Neural progenitor cell (in vitro differentiated cells): ENCODE measurements at regions not wholly inside any gene's neighbourhood (a gene's known extent, or its start where the extent isn't known, plus 50 kb on each side); places are given as distances from the start of the nearest gene placed in this dataset.

ENCODE experiments used
- EZH2 ChIP-seq: fragments of 200-600 bp; sonication (generic); IDR thresholded peaks from 2 replicates; pipeline ENCODE4 v1.6.1; 2017; ENCODE audit warnings: antibody characterized with exemption, mild to moderate bottlenecking, moderate library complexity
- TF ChIP-seq, protein P1 (sequence below): fragments of 200-600 bp; sonication (generic); IDR thresholded peaks from 2 replicates; pipeline ENCODE4 v1.5.1; 2017; ENCODE audit warnings: antibody characterized with exemption, mild to moderate bottlenecking

DNA sequence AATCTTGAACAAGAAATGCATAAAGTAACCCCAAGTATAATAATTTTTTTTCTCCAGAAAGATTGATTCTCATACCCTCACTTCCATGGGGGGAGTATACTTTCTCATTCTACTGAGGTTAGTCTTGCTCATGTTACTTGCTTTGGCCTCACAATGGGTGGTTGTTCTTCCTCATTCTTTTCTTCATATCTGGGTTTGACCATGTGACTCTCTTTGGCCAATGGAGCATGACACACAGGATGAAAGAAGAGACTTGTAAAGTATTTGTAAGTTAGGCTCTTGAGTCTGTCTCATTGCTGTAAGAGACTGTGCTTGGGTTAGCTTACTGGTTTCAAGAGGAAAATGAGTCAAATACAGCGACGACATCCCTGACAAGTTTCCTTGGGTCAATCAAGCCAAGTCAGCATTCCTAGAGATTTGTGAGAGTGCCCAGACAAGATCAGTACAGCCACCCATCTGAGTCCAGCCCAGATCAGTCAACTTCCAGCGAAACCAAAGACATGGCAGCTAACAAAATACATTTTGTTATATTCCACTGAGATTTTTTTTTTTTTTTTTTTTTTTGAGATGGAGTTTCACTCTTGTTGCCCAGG lies 970.2 kb downstream of the BCL11A start:
- TF ChIP-seq, protein P1, sequence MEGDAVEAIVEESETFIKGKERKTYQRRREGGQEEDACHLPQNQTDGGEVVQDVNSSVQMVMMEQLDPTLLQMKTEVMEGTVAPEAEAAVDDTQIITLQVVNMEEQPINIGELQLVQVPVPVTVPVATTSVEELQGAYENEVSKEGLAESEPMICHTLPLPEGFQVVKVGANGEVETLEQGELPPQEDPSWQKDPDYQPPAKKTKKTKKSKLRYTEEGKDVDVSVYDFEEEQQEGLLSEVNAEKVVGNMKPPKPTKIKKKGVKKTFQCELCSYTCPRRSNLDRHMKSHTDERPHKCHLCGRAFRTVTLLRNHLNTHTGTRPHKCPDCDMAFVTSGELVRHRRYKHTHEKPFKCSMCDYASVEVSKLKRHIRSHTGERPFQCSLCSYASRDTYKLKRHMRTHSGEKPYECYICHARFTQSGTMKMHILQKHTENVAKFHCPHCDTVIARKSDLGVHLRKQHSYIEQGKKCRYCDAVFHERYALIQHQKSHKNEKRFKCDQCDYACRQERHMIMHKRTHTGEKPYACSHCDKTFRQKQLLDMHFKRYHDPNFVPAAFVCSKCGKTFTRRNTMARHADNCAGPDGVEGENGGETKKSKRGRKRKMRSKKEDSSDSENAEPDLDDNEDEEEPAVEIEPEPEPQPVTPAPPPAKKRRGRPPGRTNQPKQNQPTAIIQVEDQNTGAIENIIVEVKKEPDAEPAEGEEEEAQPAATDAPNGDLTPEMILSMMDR: no peak
- TF ChIP-seq EZH2: no peak
